WERI-Rb-1 (cell line): ENCODE measurements at regions not wholly inside any gene's neighbourhood (a gene's known extent, or its start where the extent isn't known, plus 50 kb on each side); places are given as distances from the start of the nearest gene placed in this dataset.

Experiments used
- DNase-seq: peaks from one replicate; pipeline ENCODE4 v3.0.0-alpha.2; 2020
- H3K27ac ChIP-seq: fragments of 250-450 bp; sonication (Bioruptor Pico); 2 replicates; pipeline ENCODE4 v1.5.1; 2020; ENCODE audit warnings: mild to moderate bottlenecking, moderate library complexity
- H3K27me3 ChIP-seq: fragments of 250-450 bp; sonication (Bioruptor Pico); 2 replicates; pipeline ENCODE4 v1.5.1; 2021; ENCODE audit warnings: mild to moderate bottlenecking, low read depth, moderate library complexity; ENCODE audit not compliant: insufficient read depth, severe bottlenecking
- H3K36me3 ChIP-seq: fragments of 250-450 bp; sonication (Bioruptor Pico); 2 replicates; pipeline ENCODE4 v1.5.1; 2020; ENCODE audit warnings: mild to moderate bottlenecking, moderate library complexity
- H3K4me3 ChIP-seq: 2 replicates; pipeline ENCODE4 v1.5.1; 2011; ENCODE audit warnings: low read depth, mild to moderate bottlenecking, control low read depth, low read length
- H3K9me3 ChIP-seq: fragments of 250-450 bp; sonication (Bioruptor Pico); 2 replicates; pipeline ENCODE4 v1.5.1; 2021; ENCODE audit warnings: mild to moderate bottlenecking, moderate library complexity; ENCODE audit not compliant: severe bottlenecking
- TF ChIP-seq, protein P1 (sequence below): IDR thresholded peaks from 2 replicates; pipeline ENCODE4 v1.5.1; 2011; ENCODE audit warnings: low read depth, mild to moderate bottlenecking, control low read depth, inconsistent platforms, low read length

DNA sequence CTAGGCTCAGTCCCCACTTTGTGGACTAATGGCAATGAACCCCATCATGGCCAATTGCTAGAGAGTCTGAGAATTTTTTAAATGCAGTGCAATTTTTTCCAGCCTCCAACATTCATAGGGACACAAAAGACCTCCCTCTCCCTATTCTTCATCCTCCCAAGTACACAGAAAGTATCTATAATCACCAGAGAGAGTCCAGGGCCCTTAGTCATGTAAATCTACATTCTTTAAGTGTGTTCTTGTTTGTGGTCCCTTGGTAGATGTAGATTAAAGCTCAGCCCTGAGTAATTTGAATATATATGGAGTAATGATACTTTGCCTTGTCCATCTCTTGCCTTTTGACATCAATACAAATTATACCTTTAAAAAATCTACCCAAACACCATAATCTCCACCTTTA is 51.3 kb upstream of the ATXN3L start:
- no peak for DNase-seq
- Histone ChIP-seq H3K9me3 (no peaks in the 10 kb centered on the region), H3K36me3 (no peaks in the 10 kb centered on the region), H3K27ac (no peak overlapping the region), H3K27me3 (no peaks in the 10 kb centered on the region), H3K4me3 (no peak overlapping the region)
- TF ChIP-seq, protein P1, sequence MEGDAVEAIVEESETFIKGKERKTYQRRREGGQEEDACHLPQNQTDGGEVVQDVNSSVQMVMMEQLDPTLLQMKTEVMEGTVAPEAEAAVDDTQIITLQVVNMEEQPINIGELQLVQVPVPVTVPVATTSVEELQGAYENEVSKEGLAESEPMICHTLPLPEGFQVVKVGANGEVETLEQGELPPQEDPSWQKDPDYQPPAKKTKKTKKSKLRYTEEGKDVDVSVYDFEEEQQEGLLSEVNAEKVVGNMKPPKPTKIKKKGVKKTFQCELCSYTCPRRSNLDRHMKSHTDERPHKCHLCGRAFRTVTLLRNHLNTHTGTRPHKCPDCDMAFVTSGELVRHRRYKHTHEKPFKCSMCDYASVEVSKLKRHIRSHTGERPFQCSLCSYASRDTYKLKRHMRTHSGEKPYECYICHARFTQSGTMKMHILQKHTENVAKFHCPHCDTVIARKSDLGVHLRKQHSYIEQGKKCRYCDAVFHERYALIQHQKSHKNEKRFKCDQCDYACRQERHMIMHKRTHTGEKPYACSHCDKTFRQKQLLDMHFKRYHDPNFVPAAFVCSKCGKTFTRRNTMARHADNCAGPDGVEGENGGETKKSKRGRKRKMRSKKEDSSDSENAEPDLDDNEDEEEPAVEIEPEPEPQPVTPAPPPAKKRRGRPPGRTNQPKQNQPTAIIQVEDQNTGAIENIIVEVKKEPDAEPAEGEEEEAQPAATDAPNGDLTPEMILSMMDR, result no peak

DNA sequence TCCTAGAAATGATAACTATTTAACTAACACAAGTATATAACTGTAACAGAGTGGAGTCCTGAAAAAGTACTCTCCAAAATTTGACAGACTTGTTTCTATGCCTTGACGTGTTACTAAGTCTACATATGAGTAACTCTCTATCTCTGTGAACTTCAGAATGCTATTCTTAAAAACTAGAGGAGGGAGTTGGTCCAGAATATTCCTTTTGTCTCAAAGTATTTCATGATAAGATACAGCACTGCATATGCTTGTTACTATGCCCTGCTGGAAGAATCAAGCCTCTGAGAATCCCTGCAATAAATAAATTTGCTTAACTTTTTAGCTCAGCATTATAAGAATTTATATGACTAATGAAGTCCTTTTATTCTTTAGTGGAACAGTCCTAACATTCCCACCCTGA is 50.9 kb upstream of the ATXN3L start:
- no peak for DNase-seq
- no peaks in the 10 kb centered on the region for H3K27me3 ChIP-seq
- H3K9me3 ChIP-seq, result no peaks in the 10 kb centered on the region
- TF ChIP-seq, protein P1, result no peak
- H3K36me3 ChIP-seq, result no peaks in the 10 kb centered on the region
- H3K27ac ChIP-seq, result no peak overlapping the region
- H3K4me3 ChIP-seq, result no peak overlapping the region
